Endothelial cell of umbilical vein (primary cell): ENCODE measurements at regions not wholly inside any gene's neighbourhood (a gene's known extent, or its start where the extent isn't known, plus 50 kb on each side); places are given as distances from the start of the nearest gene placed in this dataset.

Experiments used
- BruUV-seq: library from RNA; stranded (reverse); fragments of 400-500 nt; replicated peaks from 2 replicates; lab custom pipeline; 2021; lab: Mats Ljungman, UMichigan
- CTCF ChIA-PET: fragments of 300-600, 350-600 bp; sonication (Branson Sonifier 250); formaldehyde crosslinking; loops from one replicate; lab custom pipeline; 2021; ENCODE audit warnings: antibody characterized with exemption, inconsistent platforms; lab: Charles Lee
- POLR2A ChIA-PET: fragments of 300-600, 350-600 bp; sonication (Branson Sonifier 250); formaldehyde crosslinking; loops from one replicate; lab custom pipeline; 2021; ENCODE audit warnings: antibody characterized with exemption, inconsistent platforms; lab: Charles Lee
- DNase-seq: peaks from one replicate; pipeline ENCODE4 v3.0.0-alpha.2; 2011; ENCODE audit warnings: low read depth, low spot score
- FAIRE-seq: peaks from 2 replicates; lab custom pipeline; 2011; peaks lifted over from hg19 to GRCh38; lab: Jason Lieb, UNC
- H2AFZ ChIP-seq: 2 replicates; pipeline ENCODE4 v1.6.0; 2012; ENCODE audit warnings: low read depth, low read length, control low read depth, inconsistent platforms
- H3K27ac ChIP-seq: 2 replicates; pipeline ENCODE4 v1.5.1; 2011; ENCODE audit warnings: low read depth, mild to moderate bottlenecking, control low read depth, low read length, moderate library complexity; ENCODE audit not compliant: insufficient read depth
- H3K27me3 ChIP-seq, 2 experiments: 2 replicates each; pipeline versions ENCODE4 v1.6.0 to v1.6.1; 2011; ENCODE audit warnings: low read length in 2 of 2, mixed read lengths in 1 of 2; ENCODE audit not compliant: control insufficient read depth in 2 of 2, insufficient read depth in 2 of 2
- H3K36me3 ChIP-seq, 2 experiments: 2 replicates in 1 of 2; 3 replicates in 1 of 2; pipeline ENCODE4 v1.5.1; 2011; ENCODE audit warnings: low read length in 2 of 2, mild to moderate bottlenecking in 1 of 2, moderate library complexity in 1 of 2; ENCODE audit not compliant: control insufficient read depth in 2 of 2, insufficient read depth in 2 of 2; ENCODE audit errors: extremely low read depth in 1 of 2
- H3K4me1 ChIP-seq: 3 replicates; pipeline ENCODE4 v1.5.1; 2011; ENCODE audit warnings: mild to moderate bottlenecking, low read length; ENCODE audit not compliant: control insufficient read depth, insufficient read depth; ENCODE audit errors: extremely low read depth
- H3K4me2 ChIP-seq: 2 replicates; pipeline ENCODE4 v1.6.1; 2011; ENCODE audit warnings: low read length, control low read depth, mixed read lengths; ENCODE audit not compliant: insufficient read depth
- H3K4me3 ChIP-seq, 3 experiments: fragments of 200-600 bp in 1 of 3; sonication (generic), shearing (Covaris generic) in 1 of 3; replicated peaks in 1 of 3; 2 replicates each; pipeline ENCODE4 v1.5.1; 2011 to 2016; ENCODE audit warnings: control low read depth in 3 of 3, low read length in 3 of 3, mild to moderate bottlenecking in 2 of 3, inconsistent platforms in 1 of 3, low read depth in 1 of 3, moderate library complexity in 1 of 3; ENCODE audit not compliant: insufficient read depth in 1 of 3
- H3K79me2 ChIP-seq: 2 replicates; pipeline ENCODE4 v1.6.0; 2012; ENCODE audit warnings: low read length, inconsistent platforms; ENCODE audit not compliant: control insufficient read depth, insufficient read depth
- H3K9ac ChIP-seq: replicated peaks from 2 replicates; pipeline ENCODE3; 2011; ENCODE audit warnings: low read length, control low read depth; ENCODE audit not compliant: insufficient read depth; ENCODE audit errors: extremely low read depth
- H3K9me1 ChIP-seq: replicated peaks from 3 replicates; pipeline ENCODE4 v1.6.0; 2011; ENCODE audit warnings: mild to moderate bottlenecking, low read length; ENCODE audit not compliant: control insufficient read depth, insufficient read depth; ENCODE audit errors: extremely low read depth
- H3K9me3 ChIP-seq: replicated peaks from 2 replicates; pipeline ENCODE4 v1.5.1; 2012; ENCODE audit warnings: low read length, inconsistent platforms; ENCODE audit not compliant: control insufficient read depth, insufficient read depth
- H4K20me1 ChIP-seq: replicated peaks from 2 replicates; pipeline ENCODE3; 2011; ENCODE audit warnings: mild to moderate bottlenecking, low read length; ENCODE audit not compliant: control insufficient read depth, insufficient read depth; ENCODE audit errors: extremely low read depth
- EZH2 ChIP-seq: IDR thresholded peaks from 2 replicates; pipeline ENCODE4 v1.6.1; 2012; ENCODE audit warnings: borderline replicate concordance, low read depth, mild to moderate bottlenecking, moderate library complexity, low read length, inconsistent platforms; ENCODE audit not compliant: severe bottlenecking
- FOS ChIP-seq: IDR thresholded peaks from 2 replicates; pipeline ENCODE4 v1.6.1; 2011; ENCODE audit warnings: mild to moderate bottlenecking, low read length, moderate library complexity, borderline replicate concordance; ENCODE audit not compliant: insufficient read depth
- GATA2 ChIP-seq: IDR thresholded peaks from 2 replicates; pipeline ENCODE4 v1.7.0; 2011; ENCODE audit warnings: low read depth, mild to moderate bottlenecking, moderate library complexity, mixed read lengths, low read length; ENCODE audit not compliant: insufficient read length, insufficient read depth
- JUN ChIP-seq: IDR thresholded peaks from 2 replicates; pipeline ENCODE4 v1.6.1; 2011; ENCODE audit warnings: borderline replicate concordance, low read depth; ENCODE audit not compliant: insufficient read length, insufficient read depth
- MYC ChIP-seq: IDR thresholded peaks from one replicate; pipeline ENCODE4 v1.6.1; 2011; ENCODE audit warnings: mild to moderate bottlenecking, low read depth, low read length
- POLR2A ChIP-seq: IDR thresholded peaks from 2 replicates; pipeline ENCODE4 v1.6.1; 2012; ENCODE audit warnings: low read depth, mild to moderate bottlenecking, control low read depth, low read length
- POLR2AphosphoS5 ChIP-seq: IDR thresholded peaks from 2 replicates; pipeline ENCODE4 v1.6.1; 2012; ENCODE audit warnings: low read depth, mild to moderate bottlenecking, control low read depth, low read length, moderate library complexity; ENCODE audit not compliant: insufficient read depth
- dilution Hi-C: fragments of 300-500 bp; cut with MboI; formaldehyde crosslinking; loops from one replicate; pipeline ENCODE4 v1.15.0; 2019; ENCODE audit warnings: low sequenced_read_pairs; ENCODE audit not compliant: extremely low pct_ligation_motif_present
- intact Hi-C: fragments of 100-400 bp; cut with micrococcal nuclease; formaldehyde crosslinking; loops from one replicate; pipeline ENCODE4 v1.10.0; 2022
- TF ChIP-seq, protein P1 (sequence below), 2 donors: IDR thresholded peaks; 1 replicate in 1 of 2; 2 replicates in 1 of 2; pipeline ENCODE4 v1.5.1; 2011; ENCODE audit warnings: low read length in 2 of 2, mild to moderate bottlenecking in 2 of 2, moderate library complexity in 2 of 2, control low read depth in 1 of 2, inconsistent platforms in 1 of 2, low read depth in 1 of 2; ENCODE audit not compliant: insufficient read depth in 1 of 2; ENCODE audit errors: extremely low read depth in 1 of 2
- TF ChIP-seq, protein P2 (sequence below): IDR thresholded peaks from 2 replicates; pipeline ENCODE4 v1.6.1; 2011; ENCODE audit not compliant: insufficient read depth, insufficient read length

DNA sequence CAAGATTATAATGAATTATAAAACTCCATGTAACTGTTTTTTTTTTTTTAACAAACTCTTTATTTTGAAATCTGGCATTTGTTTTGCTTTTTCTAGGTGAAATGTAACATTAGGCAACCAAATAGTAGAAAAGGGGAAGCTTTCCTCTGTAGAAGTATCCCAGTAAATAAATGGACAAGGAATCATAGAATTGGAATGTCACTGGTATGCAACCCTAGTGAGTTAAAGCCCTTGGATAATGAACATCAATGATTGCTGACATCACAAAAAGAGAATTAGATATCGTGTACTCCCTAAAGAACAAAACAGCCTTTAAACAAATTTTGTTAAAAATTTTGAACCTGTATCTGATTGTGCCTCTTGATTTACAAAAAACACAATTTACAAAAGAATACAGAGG, 93.9 kb upstream of the OGFRL1 start:
- TF ChIP-seq GATA2 (no peak), FOS (no peak), POLR2AphosphoS5 (no peak), JUN (no peak), MYC (no peak), POLR2A (no peak), EZH2 (no peak)
- TF ChIP-seq, protein P1, sequence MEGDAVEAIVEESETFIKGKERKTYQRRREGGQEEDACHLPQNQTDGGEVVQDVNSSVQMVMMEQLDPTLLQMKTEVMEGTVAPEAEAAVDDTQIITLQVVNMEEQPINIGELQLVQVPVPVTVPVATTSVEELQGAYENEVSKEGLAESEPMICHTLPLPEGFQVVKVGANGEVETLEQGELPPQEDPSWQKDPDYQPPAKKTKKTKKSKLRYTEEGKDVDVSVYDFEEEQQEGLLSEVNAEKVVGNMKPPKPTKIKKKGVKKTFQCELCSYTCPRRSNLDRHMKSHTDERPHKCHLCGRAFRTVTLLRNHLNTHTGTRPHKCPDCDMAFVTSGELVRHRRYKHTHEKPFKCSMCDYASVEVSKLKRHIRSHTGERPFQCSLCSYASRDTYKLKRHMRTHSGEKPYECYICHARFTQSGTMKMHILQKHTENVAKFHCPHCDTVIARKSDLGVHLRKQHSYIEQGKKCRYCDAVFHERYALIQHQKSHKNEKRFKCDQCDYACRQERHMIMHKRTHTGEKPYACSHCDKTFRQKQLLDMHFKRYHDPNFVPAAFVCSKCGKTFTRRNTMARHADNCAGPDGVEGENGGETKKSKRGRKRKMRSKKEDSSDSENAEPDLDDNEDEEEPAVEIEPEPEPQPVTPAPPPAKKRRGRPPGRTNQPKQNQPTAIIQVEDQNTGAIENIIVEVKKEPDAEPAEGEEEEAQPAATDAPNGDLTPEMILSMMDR (IDR thresholded peaks at IDR 0.05; ENCODE audit: extremely low read depth in 1 of 2, insufficient read depth in 1 of 2, low read depth in 1 of 2, low read length in 2 of 2): no peak
- TF ChIP-seq, protein P2, sequence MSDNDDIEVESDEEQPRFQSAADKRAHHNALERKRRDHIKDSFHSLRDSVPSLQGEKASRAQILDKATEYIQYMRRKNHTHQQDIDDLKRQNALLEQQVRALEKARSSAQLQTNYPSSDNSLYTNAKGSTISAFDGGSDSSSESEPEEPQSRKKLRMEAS: no peak
- H4K20me1 ChIP-seq: no peaks in the 10 kb centered on the region
- no TSS peak for BruUV-seq
- no peak overlapping the region for H3K27ac ChIP-seq
- no peaks in the 10 kb centered on the region for H3K9me3 ChIP-seq
- H3K9ac ChIP-seq: no peak overlapping the region
- intact Hi-C loops (no loop called here), dilution Hi-C loops (no loop called here)
- H3K4me1 ChIP-seq: no peaks in the 10 kb centered on the region
- no peaks in the 10 kb centered on the region for H3K27me3 ChIP-seq
- no peaks in the 10 kb centered on the region for H3K79me2 ChIP-seq
- ChIA-PET POLR2A (interaction anchor here (2.0 kb wide), 1 partner anchor 93 kb away, joined by 5 read pairs; the partner anchor contains the start of gene OGFRL1), CTCF (interaction anchor here (1.7 to 5.1 kb wide), 2 partner anchors 95 to 155 kb away, joined by 6 to 72 read pairs; partner anchors contain the start of gene OGFRL1)
- no peak for FAIRE-seq
- no peaks in the 10 kb centered on the region for H3K9me1 ChIP-seq
- no peaks in the 10 kb centered on the region for H3K36me3 ChIP-seq
- DNase-seq: no peak
- H3K4me3 ChIP-seq: no peak overlapping the region
- no peak overlapping the region for H3K4me2 ChIP-seq
- no peak overlapping the region for H2AFZ ChIP-seq
